ENCODE measurements at regions not wholly inside any gene's neighbourhood (a gene's known extent, or its start where the extent isn't known, plus 50 kb on each side); places are given as distances from the start of the nearest gene placed in this dataset.

- TF ChIP-seq POLR2A (IDR thresholded peaks at IDR 0.05) (no peak), CTCF (IDR thresholded peaks at IDR 0.05) (no peak)
Measured at GRCh38 chr15:48038221-48038620, 82.6 kb upstream of the SLC24A5 start.
